OCI-LY7 (cell line): ENCODE measurements at regions not wholly inside any gene's neighbourhood (a gene's known extent, or its start where the extent isn't known, plus 50 kb on each side); places are given as distances from the start of the nearest gene placed in this dataset.

Source experiments
- EZH2phosphoT487 ChIP-seq: fragments of 200-600 bp; sonication (generic); IDR thresholded peaks from 2 replicates; pipeline ENCODE4 v1.6.1; 2018; ENCODE audit warnings: low read depth, borderline replicate concordance, mild to moderate bottlenecking, mixed run types, antibody characterized with exemption, low read length, moderate library complexity, mixed read lengths
- TF ChIP-seq, protein P1 (sequence below): fragments of 200-600 bp; sonication (generic); conservative IDR thresholded peaks from 2 replicates; pipeline ENCODE4 v1.5.1; 2014; ENCODE audit warnings: mild to moderate bottlenecking, antibody characterized with exemption, low read length, moderate library complexity, mixed read lengths

DNA sequence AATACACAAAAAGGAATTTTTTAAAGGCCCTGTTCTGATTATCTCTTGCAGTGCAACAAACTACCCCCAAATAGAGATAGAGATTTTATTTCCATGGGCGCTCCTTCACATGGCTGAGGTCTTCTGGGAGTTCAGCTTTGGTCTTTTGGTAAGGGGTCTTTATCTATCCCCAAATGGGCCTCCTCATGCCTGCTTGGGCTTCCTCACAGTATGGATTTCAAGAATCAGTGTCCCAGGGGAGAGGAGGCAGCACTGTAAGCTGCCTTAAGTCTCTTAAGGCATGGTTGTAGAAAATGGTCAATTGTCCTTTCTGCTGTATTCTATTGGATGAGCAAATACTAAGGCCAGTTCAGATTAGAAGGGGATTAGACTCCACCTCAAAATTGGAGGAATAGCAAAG is 966.2 kb downstream of the TYW1 start:
- TF ChIP-seq, protein P1, sequence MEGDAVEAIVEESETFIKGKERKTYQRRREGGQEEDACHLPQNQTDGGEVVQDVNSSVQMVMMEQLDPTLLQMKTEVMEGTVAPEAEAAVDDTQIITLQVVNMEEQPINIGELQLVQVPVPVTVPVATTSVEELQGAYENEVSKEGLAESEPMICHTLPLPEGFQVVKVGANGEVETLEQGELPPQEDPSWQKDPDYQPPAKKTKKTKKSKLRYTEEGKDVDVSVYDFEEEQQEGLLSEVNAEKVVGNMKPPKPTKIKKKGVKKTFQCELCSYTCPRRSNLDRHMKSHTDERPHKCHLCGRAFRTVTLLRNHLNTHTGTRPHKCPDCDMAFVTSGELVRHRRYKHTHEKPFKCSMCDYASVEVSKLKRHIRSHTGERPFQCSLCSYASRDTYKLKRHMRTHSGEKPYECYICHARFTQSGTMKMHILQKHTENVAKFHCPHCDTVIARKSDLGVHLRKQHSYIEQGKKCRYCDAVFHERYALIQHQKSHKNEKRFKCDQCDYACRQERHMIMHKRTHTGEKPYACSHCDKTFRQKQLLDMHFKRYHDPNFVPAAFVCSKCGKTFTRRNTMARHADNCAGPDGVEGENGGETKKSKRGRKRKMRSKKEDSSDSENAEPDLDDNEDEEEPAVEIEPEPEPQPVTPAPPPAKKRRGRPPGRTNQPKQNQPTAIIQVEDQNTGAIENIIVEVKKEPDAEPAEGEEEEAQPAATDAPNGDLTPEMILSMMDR = no peak
- TF ChIP-seq EZH2phosphoT487 = no peak
